Neural progenitor cell (in vitro differentiated cells): ENCODE measurements at regions not wholly inside any gene's neighbourhood (a gene's known extent, or its start where the extent isn't known, plus 50 kb on each side); places are given as distances from the start of the nearest gene placed in this dataset.
"Not testable (repeated sequence)": the region's sequence is repeated elsewhere in the genome, so short reads cannot be mapped to it uniquely, and the experiment has no call there.

ENCODE experiments used
- DNase-seq: peaks from one replicate; pipeline ENCODE4 v3.0.0-alpha.2; 2016; ENCODE audit warnings: low spot score
- H2AFZ ChIP-seq: fragments of 200-600 bp; sonication (generic); replicated peaks from 2 replicates; pipeline ENCODE4 v1.6.1; 2016; ENCODE audit warnings: antibody characterized with exemption
- H3F3A ChIP-seq: fragments of 200-600 bp; sonication (generic); 2 replicates; pipeline ENCODE4 v1.6.1; 2016; ENCODE audit warnings: antibody characterized with exemption, low read depth
- H3K27ac ChIP-seq: fragments of 200-600 bp; sonication (generic); 2 replicates; pipeline ENCODE4 v1.5.1; 2016; ENCODE audit warnings: mild to moderate bottlenecking
- H3K27me3 ChIP-seq: fragments of 200-600 bp; sonication (generic); 2 replicates; pipeline ENCODE4 v1.6.1; 2016; ENCODE audit warnings: mild to moderate bottlenecking, moderate library complexity
- H3K36me3 ChIP-seq: fragments of 200-600 bp; sonication (generic); 2 replicates; pipeline ENCODE4 v1.5.1; 2016
- H3K4me1 ChIP-seq: fragments of 200-600 bp; sonication (generic); 2 replicates; pipeline ENCODE4 v1.6.1; 2016; ENCODE audit warnings: mixed run types
- H3K4me2 ChIP-seq: fragments of 200-600 bp; sonication (generic); 2 replicates; pipeline ENCODE4 v1.6.1; 2016
- H3K4me3 ChIP-seq: fragments of 200-600 bp; sonication (generic); 2 replicates; pipeline ENCODE4 v1.5.1; 2016
- H3K79me2 ChIP-seq: fragments of 200-600 bp; sonication (generic); 2 replicates; pipeline ENCODE4 v1.6.1; 2016; ENCODE audit warnings: low read depth
- H3K9ac ChIP-seq: fragments of 200-600 bp; sonication (generic); 2 replicates; pipeline ENCODE4 v1.6.1; 2016
- H3K9me3 ChIP-seq: fragments of 200-600 bp; sonication (generic); 2 replicates; pipeline ENCODE4 v1.5.1; 2016; ENCODE audit warnings: low read depth
- H4K20me1 ChIP-seq: fragments of 200-600 bp; sonication (generic); 2 replicates; pipeline ENCODE4 v1.6.1; 2016; ENCODE audit warnings: low read depth
- H3K27ac Mint-ChIP-seq: 3 replicates; pipeline ENCODE4 v1.8.0; 2021; ENCODE audit warnings: mixed read lengths
- H3K27me3 Mint-ChIP-seq: 2 replicates; pipeline ENCODE4 v1.8.0; 2022; ENCODE audit warnings: low read depth, mild to moderate bottlenecking, inconsistent platforms, moderate library complexity, mixed read lengths; ENCODE audit not compliant: insufficient read depth
- H3K36me3 Mint-ChIP-seq: 3 replicates; pipeline ENCODE4 v1.8.0; 2021; ENCODE audit warnings: mixed read lengths
- H3K4me1 Mint-ChIP-seq: 3 replicates; pipeline ENCODE4 v1.8.0; 2021; ENCODE audit warnings: mixed read lengths
- H3K4me3 Mint-ChIP-seq: 3 replicates; pipeline ENCODE4 v1.8.0; 2021; ENCODE audit warnings: mild to moderate bottlenecking, moderate library complexity, mixed read lengths
- H3K9me3 Mint-ChIP-seq: 3 replicates; pipeline ENCODE4 v1.8.0; 2020; ENCODE audit warnings: mixed read lengths
- EZH2 ChIP-seq: fragments of 200-600 bp; sonication (generic); IDR thresholded peaks from 2 replicates; pipeline ENCODE4 v1.6.1; 2017; ENCODE audit warnings: antibody characterized with exemption, mild to moderate bottlenecking, moderate library complexity
- EZH2phosphoT487 ChIP-seq: fragments of 200-600 bp; sonication (generic); IDR thresholded peaks from 2 replicates; pipeline ENCODE4 v1.6.1; 2017; ENCODE audit warnings: antibody characterized with exemption
- TF ChIP-seq, protein P1 (sequence below): fragments of 200-600 bp; sonication (generic); IDR thresholded peaks from 2 replicates; pipeline ENCODE4 v1.5.1; 2017; ENCODE audit warnings: antibody characterized with exemption, mild to moderate bottlenecking

DNA sequence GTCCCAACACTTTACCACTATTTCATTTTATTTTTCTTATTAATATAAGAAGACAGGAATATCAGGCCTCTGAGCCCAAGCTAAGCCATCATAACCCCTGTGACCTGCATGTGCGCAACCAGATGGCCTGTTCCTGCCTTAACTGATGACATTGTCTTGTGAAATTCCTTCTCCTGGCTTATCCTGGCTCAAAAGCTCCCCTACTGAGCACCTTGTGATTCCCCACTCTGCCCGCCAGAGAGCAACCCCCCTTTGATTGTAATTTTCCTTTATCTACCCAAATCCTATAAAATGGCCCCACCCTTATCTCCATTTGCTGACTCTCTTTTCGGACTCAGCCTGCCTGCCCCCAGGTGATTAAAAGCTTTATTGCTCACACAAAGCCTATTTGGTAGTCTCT lies 382.8 kb upstream of the HS3ST1 start:
- DNase-seq, result peak; percentile 52
- not testable (repeated sequence) for H3K79me2 ChIP-seq

DNA sequence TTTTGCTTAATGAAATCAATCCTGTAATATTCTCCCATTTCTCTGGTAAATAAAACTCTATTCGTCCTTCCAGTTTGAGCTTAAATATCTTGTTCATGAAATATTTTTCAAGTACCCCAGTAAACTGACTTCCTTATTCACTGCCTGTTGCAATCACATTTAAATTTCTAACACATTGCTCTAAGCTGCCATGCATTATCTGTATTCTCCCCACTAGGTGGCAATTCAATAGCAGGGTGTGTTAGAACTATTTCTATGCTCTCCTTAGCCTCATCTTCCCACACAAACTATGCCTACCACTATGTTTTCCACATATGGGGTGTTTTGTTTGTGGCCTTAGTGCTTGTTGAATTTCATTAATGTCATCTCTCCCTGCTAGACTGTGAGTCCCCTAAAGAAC lies 377.1 kb upstream of the HS3ST1 start:
- Mint-ChIP-seq H3K4me3 (no peak overlapping the region), H3K9me3 (no peaks in the 10 kb centered on the region), H3K27me3 (no peaks in the 10 kb centered on the region), H3K4me1 (no peaks in the 10 kb centered on the region), H3K27ac (no peak overlapping the region), H3K36me3 (no peaks in the 10 kb centered on the region)
- peaks cover 27% of the 10 kb centered on the region for H3K27me3 ChIP-seq
- H3K4me2 ChIP-seq, result no peak overlapping the region
- no peak overlapping the region for H2AFZ ChIP-seq
- no peaks in the 10 kb centered on the region for H3K36me3 ChIP-seq
- H4K20me1 ChIP-seq, result no peaks in the 10 kb centered on the region
- no peaks in the 10 kb centered on the region for H3F3A ChIP-seq
- H3K9me3 ChIP-seq, result peaks cover 5% of the 10 kb centered on the region
- H3K79me2 ChIP-seq, result no peaks in the 10 kb centered on the region
- H3K9ac ChIP-seq, result no peak overlapping the region
- H3K4me3 ChIP-seq, result no peak overlapping the region
- H3K27ac ChIP-seq, result no peak overlapping the region
- DNase-seq, result peak; percentile 8
- TF ChIP-seq, protein P1, sequence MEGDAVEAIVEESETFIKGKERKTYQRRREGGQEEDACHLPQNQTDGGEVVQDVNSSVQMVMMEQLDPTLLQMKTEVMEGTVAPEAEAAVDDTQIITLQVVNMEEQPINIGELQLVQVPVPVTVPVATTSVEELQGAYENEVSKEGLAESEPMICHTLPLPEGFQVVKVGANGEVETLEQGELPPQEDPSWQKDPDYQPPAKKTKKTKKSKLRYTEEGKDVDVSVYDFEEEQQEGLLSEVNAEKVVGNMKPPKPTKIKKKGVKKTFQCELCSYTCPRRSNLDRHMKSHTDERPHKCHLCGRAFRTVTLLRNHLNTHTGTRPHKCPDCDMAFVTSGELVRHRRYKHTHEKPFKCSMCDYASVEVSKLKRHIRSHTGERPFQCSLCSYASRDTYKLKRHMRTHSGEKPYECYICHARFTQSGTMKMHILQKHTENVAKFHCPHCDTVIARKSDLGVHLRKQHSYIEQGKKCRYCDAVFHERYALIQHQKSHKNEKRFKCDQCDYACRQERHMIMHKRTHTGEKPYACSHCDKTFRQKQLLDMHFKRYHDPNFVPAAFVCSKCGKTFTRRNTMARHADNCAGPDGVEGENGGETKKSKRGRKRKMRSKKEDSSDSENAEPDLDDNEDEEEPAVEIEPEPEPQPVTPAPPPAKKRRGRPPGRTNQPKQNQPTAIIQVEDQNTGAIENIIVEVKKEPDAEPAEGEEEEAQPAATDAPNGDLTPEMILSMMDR, result peak; percentile 46
- TF ChIP-seq EZH2, result no peak
- no peaks in the 10 kb centered on the region for H3K4me1 ChIP-seq

More for the DNA sequence above, 382.8 kb upstream of the HS3ST1 start:
- not testable (repeated sequence) for H3K27me3 Mint-ChIP-seq, H3K4me3 ChIP-seq, H3K36me3 Mint-ChIP-seq, H4K20me1 ChIP-seq, H3K4me3 Mint-ChIP-seq, H3K9me3 Mint-ChIP-seq, H3K4me1 Mint-ChIP-seq, H2AFZ ChIP-seq, H3K27ac Mint-ChIP-seq, H3K4me2 ChIP-seq, H3F3A ChIP-seq, H3K9ac ChIP-seq, H3K27ac ChIP-seq, H3K9me3 ChIP-seq, H3K4me1 ChIP-seq, H3K36me3 ChIP-seq
- TF ChIP-seq, protein P1, result peak; percentile 8
- peaks cover 51% of the 10 kb centered on the region for H3K27me3 ChIP-seq

DNA sequence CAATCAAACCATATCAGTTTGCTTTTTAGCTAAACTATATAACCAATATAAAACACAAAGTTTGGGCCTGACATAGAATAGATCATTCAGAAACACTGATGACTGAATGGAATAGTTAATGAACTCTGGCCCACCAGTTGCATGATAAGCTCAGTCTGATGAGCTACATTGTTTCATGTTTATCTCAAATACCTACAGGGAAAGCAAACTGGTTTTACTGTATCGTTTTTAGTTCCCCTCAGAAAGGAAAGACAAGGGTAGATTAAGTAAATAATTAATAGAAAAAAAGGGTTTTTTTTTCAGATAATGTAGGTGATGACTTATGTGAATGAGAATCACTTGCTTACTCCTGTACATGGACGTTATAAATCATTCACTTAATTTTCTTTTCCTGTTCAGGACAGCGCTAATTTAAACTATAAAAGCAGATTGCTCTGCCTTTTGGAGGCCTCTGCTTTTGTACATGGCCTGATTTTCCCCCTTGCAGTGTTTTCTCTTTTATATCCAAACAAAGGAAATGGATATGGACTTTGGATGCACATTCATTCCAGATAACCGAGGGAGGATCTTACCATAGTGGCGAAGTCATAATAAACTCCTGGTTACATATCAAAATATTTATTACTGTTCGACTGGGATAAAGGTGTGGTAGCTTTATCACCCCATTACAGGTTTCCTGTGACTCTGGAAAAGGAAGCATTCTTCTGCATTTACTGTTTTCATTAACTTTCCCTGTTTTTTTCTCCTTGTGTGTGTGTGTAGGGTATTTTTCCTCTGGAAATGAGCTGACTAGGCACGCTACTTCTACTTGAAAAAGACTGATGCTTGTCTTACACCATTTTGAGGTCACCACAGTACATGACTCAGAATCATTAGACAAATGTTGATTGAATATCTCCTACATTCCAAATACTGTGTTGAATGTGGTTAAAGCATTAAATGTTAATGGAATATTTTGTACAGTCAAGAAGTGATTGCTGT lies 373.1 kb upstream of the HS3ST1 start:
- Histone ChIP-seq H4K20me1 (no peaks in the 10 kb centered on the region), H2AFZ (no peak overlapping the region), H3K9ac (no peak overlapping the region), H3K4me2 (no peak overlapping the region), H3F3A (no peaks in the 10 kb centered on the region), H3K9me3 (peaks cover 5% of the 10 kb centered on the region), H3K36me3 (no peaks in the 10 kb centered on the region), H3K79me2 (no peaks in the 10 kb centered on the region), H3K27me3 (peaks cover 4% of the 10 kb centered on the region), H3K4me3 (no peak overlapping the region), H3K4me1 (no peaks in the 10 kb centered on the region), H3K27ac (no peak overlapping the region)
- no peaks in the 10 kb centered on the region for H3K36me3 Mint-ChIP-seq
- TF ChIP-seq EZH2 (no peak), EZH2phosphoT487 (no peak)
- TF ChIP-seq, protein P1, result no peak
- no peaks in the 10 kb centered on the region for H3K4me1 Mint-ChIP-seq
- no peak overlapping the region for H3K27ac Mint-ChIP-seq
- H3K27me3 Mint-ChIP-seq, result no peaks in the 10 kb centered on the region
- DNase-seq, result no peak
- no peaks in the 10 kb centered on the region for H3K9me3 Mint-ChIP-seq
- H3K4me3 Mint-ChIP-seq, result no peak overlapping the region
